AG09309 (cell line): ENCODE measurements at regions not wholly inside any gene's neighbourhood (a gene's known extent, or its start where the extent isn't known, plus 50 kb on each side); places are given as distances from the start of the nearest gene placed in this dataset.

ENCODE experiments used
- DNase-seq: peaks from one replicate; pipeline ENCODE4 v3.0.0-alpha.2; 2010; ENCODE audit warnings: low read depth
- H3K4me3 ChIP-seq: 2 replicates; pipeline ENCODE4 v1.5.1; 2011; ENCODE audit warnings: mild to moderate bottlenecking, low read depth, low read length, moderate library complexity; ENCODE audit not compliant: control insufficient read depth
- TF ChIP-seq, protein P1 (sequence below): IDR thresholded peaks from 2 replicates; pipeline ENCODE4 v1.5.1; 2011; ENCODE audit warnings: mild to moderate bottlenecking, low read depth, low read length, inconsistent platforms; ENCODE audit not compliant: insufficient read depth, control insufficient read depth; ENCODE audit errors: missing control alignments

GRCh38 chr13:34822650-34823049, 119.4 kb upstream of the NBEA start:
- TF ChIP-seq, protein P1, sequence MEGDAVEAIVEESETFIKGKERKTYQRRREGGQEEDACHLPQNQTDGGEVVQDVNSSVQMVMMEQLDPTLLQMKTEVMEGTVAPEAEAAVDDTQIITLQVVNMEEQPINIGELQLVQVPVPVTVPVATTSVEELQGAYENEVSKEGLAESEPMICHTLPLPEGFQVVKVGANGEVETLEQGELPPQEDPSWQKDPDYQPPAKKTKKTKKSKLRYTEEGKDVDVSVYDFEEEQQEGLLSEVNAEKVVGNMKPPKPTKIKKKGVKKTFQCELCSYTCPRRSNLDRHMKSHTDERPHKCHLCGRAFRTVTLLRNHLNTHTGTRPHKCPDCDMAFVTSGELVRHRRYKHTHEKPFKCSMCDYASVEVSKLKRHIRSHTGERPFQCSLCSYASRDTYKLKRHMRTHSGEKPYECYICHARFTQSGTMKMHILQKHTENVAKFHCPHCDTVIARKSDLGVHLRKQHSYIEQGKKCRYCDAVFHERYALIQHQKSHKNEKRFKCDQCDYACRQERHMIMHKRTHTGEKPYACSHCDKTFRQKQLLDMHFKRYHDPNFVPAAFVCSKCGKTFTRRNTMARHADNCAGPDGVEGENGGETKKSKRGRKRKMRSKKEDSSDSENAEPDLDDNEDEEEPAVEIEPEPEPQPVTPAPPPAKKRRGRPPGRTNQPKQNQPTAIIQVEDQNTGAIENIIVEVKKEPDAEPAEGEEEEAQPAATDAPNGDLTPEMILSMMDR = no peak
- no peak for DNase-seq
- H3K4me3 ChIP-seq = no peak overlapping the region

DNA sequence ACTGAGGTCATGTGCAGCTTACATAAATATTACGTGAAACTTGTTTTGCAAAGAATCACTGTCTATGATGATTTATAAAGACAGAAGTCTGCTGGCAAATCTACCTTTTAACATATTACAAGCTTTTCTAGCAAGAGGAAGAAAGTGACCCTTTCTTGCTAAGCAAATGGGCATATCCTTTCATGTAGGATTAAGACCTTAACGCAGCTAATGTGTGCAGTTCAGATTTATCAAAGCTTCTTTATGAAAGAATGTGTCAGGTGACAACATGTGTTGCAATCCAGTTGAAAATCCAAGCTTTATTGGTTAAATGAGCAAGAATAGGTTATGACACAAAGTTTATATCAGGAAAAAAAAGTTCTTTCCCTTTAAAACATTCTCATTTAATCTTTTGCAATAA, 115.6 kb upstream of the NBEA start:
- no peak for DNase-seq
- TF ChIP-seq, protein P1 = no peak
- H3K4me3 ChIP-seq = no peak overlapping the region

GRCh38 chr13:34833562-34834182, 108.4 kb upstream of the NBEA start:
- TF ChIP-seq, protein P1 = no peak
- H3K4me3 ChIP-seq = no peak overlapping the region
- DNase-seq = no peak

- no peak for DNase-seq
- TF ChIP-seq, protein P1 = no peak
- H3K4me3 ChIP-seq = no peak overlapping the region
These were observed 99.6 kb upstream of the NBEA start for GRCh38 chr13:34842466-34842865.

DNA sequence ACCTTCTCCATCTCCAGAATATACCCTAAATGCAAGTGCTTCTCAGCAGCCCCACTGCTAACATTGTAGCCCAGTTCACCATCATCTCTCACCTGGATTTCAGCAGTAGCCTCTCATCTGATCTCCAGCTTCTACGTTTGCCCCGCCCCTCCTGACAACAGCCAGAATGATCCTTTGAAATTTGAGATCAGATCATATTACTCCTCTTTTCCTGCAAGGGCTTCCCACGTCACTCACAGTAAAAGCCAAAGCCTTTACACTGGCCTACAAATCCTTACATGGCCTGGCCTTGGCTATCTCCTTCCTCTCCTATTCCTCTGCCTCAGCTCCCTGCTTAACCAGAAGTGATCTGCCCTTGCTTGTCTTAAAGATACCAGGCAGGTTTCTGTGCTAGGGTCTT, 94.3 kb upstream of the NBEA start:
- TF ChIP-seq, protein P1 = no peak
- no peak overlapping the region for H3K4me3 ChIP-seq
- no peak for DNase-seq

- H3K4me3 ChIP-seq = no peak overlapping the region
- TF ChIP-seq, protein P1 = no peak
- DNase-seq = no peak
These were observed 92.7 kb upstream of the NBEA start for GRCh38 chr13:34849406-34849805.

DNA sequence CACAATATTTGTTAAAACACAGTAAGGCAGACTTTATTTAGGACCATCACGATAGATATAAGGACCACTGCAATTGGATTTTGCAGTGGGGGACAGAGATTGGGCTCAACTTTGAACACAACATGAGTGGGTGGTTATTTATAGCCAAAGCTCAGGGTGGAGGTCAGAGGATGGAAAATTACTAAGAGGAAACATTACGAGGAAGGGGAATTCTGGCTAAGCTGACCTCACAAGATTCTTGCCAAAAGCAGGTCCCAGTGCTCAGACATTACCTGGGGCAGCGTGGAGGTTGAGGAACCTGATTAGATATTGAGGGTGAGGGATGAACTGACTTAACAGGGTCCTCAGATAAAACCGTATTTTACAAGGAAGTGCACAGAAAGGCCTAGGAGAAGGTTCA, 88.9 kb upstream of the NBEA start:
- no peak for DNase-seq
- H3K4me3 ChIP-seq = no peak overlapping the region
- TF ChIP-seq, protein P1 = no peak
